SJCRH30 (cell line): ENCODE measurements at regions not wholly inside any gene's neighbourhood (a gene's known extent, or its start where the extent isn't known, plus 50 kb on each side); places are given as distances from the start of the nearest gene placed in this dataset.

ENCODE experiments used
- DNase-seq, 2 experiments: peaks; one replicate each; pipeline ENCODE4 v3.0.0-alpha.2; 2015 to 2020
- H3K27ac ChIP-seq: fragments of 250-450 bp; sonication (Bioruptor Pico); 2 replicates; pipeline ENCODE4 v1.5.1; 2020; ENCODE audit warnings: mild to moderate bottlenecking, moderate library complexity
- H3K27me3 ChIP-seq: fragments of 250-450 bp; sonication (Bioruptor Pico); 2 replicates; pipeline ENCODE4 v1.5.1; 2020; ENCODE audit warnings: mild to moderate bottlenecking, moderate library complexity
- H3K36me3 ChIP-seq: fragments of 250-450 bp; sonication (Bioruptor Pico); 2 replicates; pipeline ENCODE4 v1.5.1; 2020; ENCODE audit warnings: mild to moderate bottlenecking, moderate library complexity
- H3K4me1 ChIP-seq: fragments of 250-450 bp; sonication (Bioruptor Pico); 2 replicates; pipeline ENCODE4 v1.5.1; 2020; ENCODE audit warnings: mild to moderate bottlenecking, moderate library complexity
- H3K4me3 ChIP-seq: fragments of 250-450 bp; sonication (Bioruptor Pico); 2 replicates; pipeline ENCODE4 v1.5.1; 2020; ENCODE audit warnings: mild to moderate bottlenecking, moderate library complexity
- H3K9me3 ChIP-seq: fragments of 250-450 bp; sonication (Bioruptor Pico); replicated peaks from 2 replicates; pipeline ENCODE4 v1.5.1; 2020; ENCODE audit warnings: mild to moderate bottlenecking, moderate library complexity

DNA sequence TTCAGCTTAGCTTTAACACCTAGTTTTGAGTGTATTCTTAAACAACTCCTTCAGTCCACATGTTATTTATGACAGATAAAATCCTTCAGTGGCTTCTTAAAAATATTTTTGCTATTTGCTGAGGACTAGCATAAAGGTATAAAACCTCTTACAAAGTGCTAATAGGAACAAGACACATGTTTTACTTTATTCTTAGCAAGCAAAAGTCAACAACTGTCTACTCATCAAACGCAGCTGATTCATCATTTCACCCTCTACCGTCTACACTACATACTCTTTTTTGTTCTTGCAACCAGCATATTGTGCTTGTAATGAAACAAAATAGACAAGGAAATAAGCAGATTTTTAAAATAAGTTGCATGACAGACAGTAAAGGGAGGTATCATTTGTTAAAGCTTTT is 319.7 kb downstream of the SNX13 start:
- H3K36me3 ChIP-seq: no peaks in the 10 kb centered on the region
- H3K4me3 ChIP-seq: no peak overlapping the region
- H3K9me3 ChIP-seq: no peaks in the 10 kb centered on the region
- DNase-seq: no peak
- H3K27ac ChIP-seq: no peak overlapping the region
- H3K4me1 ChIP-seq: peaks cover 35% of the 10 kb centered on the region
- no peaks in the 10 kb centered on the region for H3K27me3 ChIP-seq

DNA sequence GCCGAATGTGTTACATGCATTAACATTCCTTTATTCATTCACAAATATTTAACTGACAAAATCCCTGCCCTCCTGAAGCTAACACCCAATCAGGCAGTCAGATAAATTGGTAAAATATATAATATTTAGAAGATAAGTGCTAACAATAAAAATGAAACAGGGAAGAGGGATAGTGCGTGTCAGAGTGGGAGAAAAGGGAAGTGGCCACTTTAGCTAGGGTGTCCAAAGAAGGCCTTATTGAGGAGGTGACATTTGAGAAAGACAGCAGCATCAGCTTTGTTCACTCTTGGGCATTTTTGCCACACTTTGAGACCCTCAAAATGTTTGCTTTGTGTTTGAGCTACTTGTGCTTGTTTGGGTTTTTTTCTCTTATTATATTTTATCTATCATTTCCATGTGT is 317.8 kb downstream of the SNX13 start:
- Histone ChIP-seq H3K4me3 (no peak overlapping the region), H3K9me3 (no peaks in the 10 kb centered on the region), H3K27me3 (no peaks in the 10 kb centered on the region), H3K4me1 (peaks cover 33% of the 10 kb centered on the region), H3K27ac (no peak overlapping the region), H3K36me3 (no peaks in the 10 kb centered on the region)
- DNase-seq: no peak

DNA sequence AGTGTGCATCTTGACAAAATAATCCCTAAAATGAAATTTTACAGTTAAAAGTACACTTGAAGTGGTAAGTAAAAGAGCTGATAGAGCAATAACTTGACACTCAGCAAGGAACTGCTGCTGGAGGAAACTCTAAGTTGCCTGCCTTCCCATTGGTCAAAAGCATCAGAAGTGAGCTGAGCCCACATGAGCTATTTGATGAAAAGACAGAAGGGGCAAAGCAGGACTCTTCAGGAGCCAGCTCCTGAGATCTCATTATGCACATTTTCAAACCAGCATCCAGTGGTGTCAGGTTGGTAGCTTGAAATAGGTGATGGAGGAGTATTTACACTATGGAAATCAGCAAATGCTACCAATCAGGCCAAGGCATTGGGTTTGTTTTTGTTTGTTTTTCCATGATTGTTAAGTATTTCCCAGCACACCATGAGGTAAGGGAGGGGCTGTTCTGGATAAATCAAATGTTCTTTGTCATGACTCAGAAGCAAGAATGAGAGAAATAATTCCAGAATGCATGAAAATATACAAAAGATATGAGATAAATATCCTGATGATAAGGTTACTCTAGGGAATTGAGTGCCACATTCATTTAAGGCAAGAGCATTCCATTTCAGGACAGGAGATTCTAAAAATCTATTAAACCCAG is 316.6 kb downstream of the SNX13 start:
- Histone ChIP-seq H3K36me3 (no peaks in the 10 kb centered on the region), H3K4me3 (no peak overlapping the region), H3K4me1 (peaks cover 21% of the 10 kb centered on the region), H3K9me3 (no peaks in the 10 kb centered on the region), H3K27me3 (no peaks in the 10 kb centered on the region), H3K27ac (no peak overlapping the region)
- DNase-seq: no peak

DNA sequence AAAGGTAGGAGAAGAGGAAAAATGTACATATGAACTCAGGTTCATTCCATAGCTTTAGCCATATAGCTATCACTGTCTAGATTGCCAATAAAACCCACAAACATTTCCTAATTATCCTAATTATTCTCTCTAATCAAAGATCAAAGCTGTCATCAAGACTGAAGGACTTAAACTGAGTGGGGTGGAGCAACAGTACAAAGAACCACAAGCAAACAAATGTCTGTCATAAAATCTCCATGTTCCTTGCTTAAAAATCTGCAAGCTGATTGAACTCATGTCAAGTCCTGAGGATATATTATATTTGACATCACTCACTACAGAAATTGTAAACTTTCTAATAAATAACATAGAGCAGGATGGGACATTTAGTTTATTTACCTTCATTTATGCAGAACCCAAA is 315.9 kb downstream of the SNX13 start:
- Histone ChIP-seq H3K27me3 (no peaks in the 10 kb centered on the region), H3K36me3 (no peaks in the 10 kb centered on the region), H3K4me1 (peaks cover 15% of the 10 kb centered on the region), H3K9me3 (no peaks in the 10 kb centered on the region), H3K4me3 (no peak overlapping the region), H3K27ac (no peak overlapping the region)
- DNase-seq: no peak

DNA sequence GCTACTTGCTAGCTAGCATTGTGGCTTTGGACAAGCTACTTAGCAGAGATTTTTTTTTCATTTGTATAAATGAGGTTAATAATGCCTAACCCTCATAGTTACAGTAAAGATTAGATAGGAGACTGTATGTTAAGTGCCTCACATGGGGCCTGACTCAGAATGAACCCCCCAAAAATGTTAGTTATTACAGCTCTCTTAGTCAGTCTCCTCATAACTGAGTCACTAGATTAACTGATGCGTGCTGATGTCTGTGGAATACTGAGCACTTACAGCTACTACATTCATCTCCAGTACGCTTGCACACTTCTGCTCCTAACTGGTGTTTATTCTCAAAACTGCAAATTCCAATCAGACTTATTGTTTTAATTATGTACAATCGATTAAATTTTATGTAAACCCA is 315.3 kb downstream of the SNX13 start:
- Histone ChIP-seq H3K4me3 (no peak overlapping the region), H3K9me3 (no peaks in the 10 kb centered on the region), H3K27ac (no peak overlapping the region), H3K36me3 (no peaks in the 10 kb centered on the region), H3K27me3 (no peaks in the 10 kb centered on the region), H3K4me1 (peaks cover 15% of the 10 kb centered on the region)
- DNase-seq: no peak

DNA sequence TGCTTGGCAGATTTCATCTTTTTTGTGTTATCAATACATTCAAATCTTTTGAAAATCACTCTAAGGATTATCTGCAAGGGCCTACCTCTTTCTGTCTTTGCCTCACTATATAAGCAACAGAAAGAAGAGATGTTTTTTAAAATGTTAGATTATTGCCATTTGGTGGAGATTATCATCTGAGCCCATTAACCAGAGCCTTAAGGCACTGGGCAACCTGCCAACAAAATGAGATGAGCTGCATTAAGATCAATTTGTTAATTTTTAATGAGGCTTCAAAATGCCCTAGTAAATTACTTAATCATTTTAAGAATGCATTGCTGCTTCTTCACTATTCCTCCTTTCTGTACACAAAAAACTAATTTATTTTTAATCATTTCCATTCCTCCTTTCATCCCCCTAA is 314.1 kb downstream of the SNX13 start:
- Histone ChIP-seq H3K9me3 (no peaks in the 10 kb centered on the region), H3K27me3 (no peaks in the 10 kb centered on the region), H3K36me3 (no peaks in the 10 kb centered on the region), H3K4me3 (no peak overlapping the region), H3K27ac (no peak overlapping the region), H3K4me1 (peaks cover 14% of the 10 kb centered on the region)
- DNase-seq: peak in 1 of 2 experiments; percentile 40

DNA sequence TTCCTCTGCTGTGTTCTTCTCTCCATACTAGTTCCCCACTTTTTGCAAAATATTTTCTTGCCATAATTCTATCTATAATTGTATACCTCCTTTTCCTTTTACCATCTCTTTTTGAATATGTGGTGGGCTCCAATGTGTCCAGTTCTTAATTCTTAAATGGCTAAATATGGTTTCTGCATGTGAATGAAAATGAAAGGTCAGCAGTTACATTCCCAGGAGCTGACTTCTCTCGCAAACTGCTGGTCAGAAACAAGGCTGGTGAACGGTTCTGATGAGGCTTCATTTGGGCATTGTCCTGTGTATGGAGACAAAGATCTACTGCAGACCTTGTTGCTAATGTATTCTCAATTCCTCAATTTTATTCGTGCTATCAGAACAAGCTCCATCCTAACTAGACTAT is 309.2 kb downstream of the SNX13 start:
- no peak overlapping the region for H3K4me3 ChIP-seq
- no peaks in the 10 kb centered on the region for H3K9me3 ChIP-seq

DNA sequence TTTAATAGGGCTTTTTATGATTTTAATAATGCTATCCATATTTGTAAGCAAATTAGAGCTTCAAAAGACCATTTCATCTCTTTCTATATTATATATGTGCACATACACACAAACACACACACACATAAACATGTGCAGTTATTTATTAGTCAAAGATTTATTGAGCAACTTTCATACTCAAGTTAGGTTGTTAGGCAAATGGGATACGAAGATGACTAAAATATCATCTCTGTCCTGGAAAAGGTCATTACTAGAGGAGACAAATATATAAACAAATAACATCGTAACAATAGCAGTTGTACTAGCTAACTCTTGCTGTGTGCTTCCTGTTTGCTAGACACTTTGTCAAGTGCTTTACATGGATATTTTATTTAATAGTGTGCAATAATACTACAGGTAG is 307.9 kb downstream of the SNX13 start:
- H3K36me3 ChIP-seq: no peaks in the 10 kb centered on the region
- no peak overlapping the region for H3K4me3 ChIP-seq
- H3K27me3 ChIP-seq: no peaks in the 10 kb centered on the region
- no peak for DNase-seq
- peaks cover 8% of the 10 kb centered on the region; the same call in 1 of the 2 replicates for H3K4me1 ChIP-seq
- H3K9me3 ChIP-seq: no peaks in the 10 kb centered on the region
- H3K27ac ChIP-seq: no peak overlapping the region

More for the DNA sequence above, 309.2 kb downstream of the SNX13 start:
- Histone ChIP-seq H3K4me1 (peaks cover 8% of the 10 kb centered on the region), H3K36me3 (no peaks in the 10 kb centered on the region), H3K27ac (no peak overlapping the region), H3K27me3 (no peaks in the 10 kb centered on the region)
- no peak for DNase-seq

DNA sequence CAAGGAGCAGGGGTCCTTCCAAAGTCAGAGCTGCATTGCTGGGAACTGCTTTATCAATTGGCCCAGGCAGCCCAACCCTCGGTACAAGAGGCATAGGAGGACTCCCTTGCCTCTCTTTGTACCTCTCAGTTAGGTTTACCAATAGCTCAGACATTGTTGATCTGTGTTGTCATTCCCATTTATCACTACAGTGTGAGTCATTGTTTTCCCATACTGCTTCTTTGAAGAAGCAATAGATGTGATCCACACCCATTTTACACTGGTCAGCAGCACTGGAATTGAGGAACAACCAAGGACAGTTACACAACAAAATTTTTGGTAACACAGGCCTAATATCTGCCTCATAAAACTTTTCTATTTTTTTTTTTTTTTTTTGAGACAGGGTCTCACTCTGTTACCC is 307.2 kb downstream of the SNX13 start:
- no peak overlapping the region for H3K4me3 ChIP-seq
- H3K9me3 ChIP-seq: no peaks in the 10 kb centered on the region; the same call in 1 of the 2 replicates
- no peak overlapping the region for H3K27ac ChIP-seq
- DNase-seq: no peak
- H3K27me3 ChIP-seq: no peaks in the 10 kb centered on the region
- H3K36me3 ChIP-seq: no peaks in the 10 kb centered on the region
- peaks cover 10% of the 10 kb centered on the region for H3K4me1 ChIP-seq

DNA sequence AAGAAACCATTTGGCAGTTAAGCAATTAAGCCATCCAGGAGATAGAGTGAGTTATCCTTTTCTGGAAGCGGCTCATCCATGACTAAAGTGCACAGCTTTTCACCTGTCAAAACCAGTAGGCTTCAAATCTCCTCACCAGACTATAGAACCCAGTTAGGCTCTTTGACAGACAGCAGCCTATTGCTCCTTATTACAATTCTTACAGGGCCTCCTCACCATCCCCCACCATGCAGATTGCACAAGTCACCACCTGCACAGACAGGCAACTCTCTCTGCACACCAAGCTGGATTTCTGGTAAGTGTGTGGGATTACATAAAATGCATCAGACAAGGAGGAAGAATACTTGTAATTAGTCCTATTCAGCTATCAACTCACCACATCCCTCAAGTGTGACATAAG is 301.6 kb downstream of the SNX13 start:
- Histone ChIP-seq H3K36me3 (no peaks in the 10 kb centered on the region), H3K27me3 (no peaks in the 10 kb centered on the region), H3K9me3 (no peaks in the 10 kb centered on the region; the same call in 1 of the 2 replicates), H3K4me3 (no peak overlapping the region), H3K27ac (peak overlapping the region; percentile 19; the same call in 1 of the 2 replicates), H3K4me1 (peaks cover 17% of the 10 kb centered on the region)
- DNase-seq: peak; percentile 29 to 77

DNA sequence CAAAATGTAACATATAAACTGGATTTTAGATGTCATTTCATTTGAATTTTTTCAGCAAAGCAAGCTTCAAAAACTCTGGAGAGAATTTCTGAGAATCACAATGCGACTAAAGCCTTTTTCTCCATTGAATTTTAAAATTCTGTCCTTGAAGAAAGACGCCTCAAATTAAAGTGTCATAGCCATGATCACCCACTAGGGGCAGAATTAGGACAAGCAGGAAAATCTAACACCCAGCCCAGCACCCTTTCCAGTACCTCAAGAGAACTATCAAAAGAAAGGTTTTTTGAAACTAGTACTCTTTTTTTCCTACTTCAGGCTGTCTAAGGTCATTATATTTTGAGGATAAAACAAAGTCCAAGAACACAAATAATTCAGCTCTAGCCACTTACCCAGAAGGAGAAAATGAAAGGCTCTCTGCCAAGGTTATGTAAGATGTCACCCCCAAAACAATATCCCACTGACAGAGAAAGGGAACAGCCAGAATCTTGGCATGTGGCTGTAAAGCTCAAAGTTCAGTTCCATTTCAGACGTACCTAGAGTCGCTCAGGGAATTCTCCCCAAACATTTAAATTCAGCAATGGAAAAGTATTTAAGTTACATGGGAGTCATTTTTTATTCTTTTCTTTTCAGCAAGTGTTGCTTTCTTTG is 299.4 kb downstream of the SNX13 start:
- peak; percentile 26 to 64 for DNase-seq
- no peaks in the 10 kb centered on the region for H3K27me3 ChIP-seq
- H3K9me3 ChIP-seq: no peaks in the 10 kb centered on the region; the same call in 1 of the 2 replicates
- no peak overlapping the region for H3K4me3 ChIP-seq
- no peaks in the 10 kb centered on the region for H3K36me3 ChIP-seq
- H3K27ac ChIP-seq: no peak overlapping the region
- H3K4me1 ChIP-seq: peaks cover 19% of the 10 kb centered on the region

DNA sequence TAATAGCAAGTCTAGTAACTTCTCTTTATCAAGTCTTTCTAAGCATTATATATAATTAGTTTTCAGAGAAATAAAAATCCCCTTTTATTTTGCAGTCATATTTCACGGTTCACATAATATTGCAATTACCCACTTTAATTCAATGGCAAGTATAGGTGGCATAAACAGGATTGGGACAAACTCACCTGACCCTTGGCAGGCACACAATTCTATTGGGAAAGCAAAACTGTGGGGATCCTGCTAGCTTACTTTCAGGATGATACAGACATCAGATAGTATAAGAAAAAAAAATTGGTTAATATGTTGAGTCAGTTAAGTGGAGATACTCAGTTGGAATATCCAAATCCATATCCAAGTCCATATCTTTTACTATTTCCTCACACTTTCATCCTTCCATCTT is 294.8 kb downstream of the SNX13 start:
- H3K4me3 ChIP-seq: no peak overlapping the region
- H3K9me3 ChIP-seq: no peaks in the 10 kb centered on the region
- H3K36me3 ChIP-seq: no peaks in the 10 kb centered on the region
- H3K27me3 ChIP-seq: no peaks in the 10 kb centered on the region
- H3K27ac ChIP-seq: peak overlapping the region; percentile 53
- no peak for DNase-seq
- H3K4me1 ChIP-seq: peaks cover 11% of the 10 kb centered on the region; the same call in 1 of the 2 replicates

DNA sequence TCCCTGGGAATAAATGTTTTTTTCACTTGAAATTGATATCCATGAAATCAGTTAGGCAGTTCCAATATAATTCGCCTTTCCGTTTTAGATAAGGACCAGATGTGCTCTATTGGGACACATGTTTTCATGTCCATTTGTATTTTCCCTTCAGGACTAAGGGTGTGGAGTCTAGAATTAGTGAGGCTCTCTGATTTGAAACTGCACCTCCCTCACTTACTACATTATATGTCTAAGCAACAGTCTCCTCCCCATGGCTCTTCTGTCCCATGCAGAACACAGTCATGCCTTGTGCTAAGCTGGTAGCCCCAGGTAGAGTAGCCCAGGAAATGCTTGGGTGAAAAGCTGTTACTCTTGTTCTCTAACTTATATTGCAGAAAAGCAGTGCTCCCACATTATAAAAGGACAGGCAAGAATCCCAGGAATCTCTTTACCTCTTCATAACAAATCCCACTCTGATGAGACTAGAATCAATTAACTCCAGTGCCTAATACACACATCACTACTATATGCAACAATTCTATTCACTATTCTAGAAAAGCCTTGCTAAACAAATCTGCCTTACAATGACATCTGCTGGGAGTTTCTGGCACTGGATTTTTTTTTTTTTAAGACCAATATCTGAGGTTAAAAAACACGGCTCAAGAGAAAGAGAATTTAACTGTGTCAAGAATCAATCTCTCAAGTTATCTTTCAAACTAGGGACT is 293.9 kb downstream of the SNX13 start:
- Histone ChIP-seq H3K4me3 (no peak overlapping the region), H3K4me1 (peaks cover 13% of the 10 kb centered on the region), H3K36me3 (no peaks in the 10 kb centered on the region), H3K27me3 (no peaks in the 10 kb centered on the region), H3K27ac (peak overlapping the region; percentile 53), H3K9me3 (no peaks in the 10 kb centered on the region)
- peak in 1 of 2 experiments; percentile 60 for DNase-seq

DNA sequence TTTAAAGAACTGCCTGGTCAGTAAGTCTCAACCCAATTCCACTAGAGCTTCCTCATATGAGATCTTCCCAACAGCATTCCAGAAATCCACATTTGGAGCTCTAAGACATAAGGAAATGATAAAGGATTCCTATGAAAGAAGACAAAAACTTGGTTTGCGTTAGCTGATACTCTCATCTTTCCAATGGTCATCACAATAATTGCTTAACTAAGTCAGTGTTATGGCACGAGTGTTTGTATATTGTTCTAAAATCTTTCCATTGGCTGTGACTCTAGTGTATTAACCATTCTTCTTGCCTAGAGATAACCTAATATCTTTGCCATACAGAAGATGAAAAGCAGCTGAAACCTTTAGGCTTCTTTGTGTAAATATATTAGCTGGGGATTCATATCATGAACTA is 289.0 kb downstream of the SNX13 start:
- Histone ChIP-seq H3K4me1 (peaks cover 12% of the 10 kb centered on the region), H3K27me3 (no peaks in the 10 kb centered on the region), H3K27ac (no peak overlapping the region), H3K9me3 (no peaks in the 10 kb centered on the region), H3K4me3 (no peak overlapping the region), H3K36me3 (no peaks in the 10 kb centered on the region)
- DNase-seq: no peak

DNA sequence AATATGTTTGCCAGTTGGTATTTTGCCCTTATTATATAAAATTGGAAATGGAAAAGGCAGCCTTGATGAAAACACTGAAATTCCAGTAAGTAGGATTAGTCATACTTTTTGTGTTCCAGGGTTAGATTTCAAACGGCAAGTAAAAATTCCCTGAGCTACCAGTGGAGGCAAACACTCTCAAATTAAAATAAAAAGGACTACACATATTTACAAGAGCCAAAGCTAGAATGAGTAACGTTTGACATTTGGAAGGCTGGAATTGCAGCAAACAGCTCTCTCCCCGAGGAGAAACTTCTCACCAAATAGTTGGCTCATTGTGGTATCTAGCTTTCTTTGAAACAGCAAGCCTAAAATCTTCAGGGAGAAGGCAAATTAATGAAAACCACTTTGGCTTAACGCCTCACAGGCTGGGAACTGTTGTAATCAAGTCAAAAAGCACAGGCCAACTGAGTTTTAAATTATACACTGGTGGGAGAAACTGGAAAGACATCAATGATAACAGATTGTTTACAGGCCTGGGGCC is 288.4 kb downstream of the SNX13 start:
- no peaks in the 10 kb centered on the region for H3K9me3 ChIP-seq
- no peaks in the 10 kb centered on the region for H3K27me3 ChIP-seq
- peaks cover 9% of the 10 kb centered on the region for H3K4me1 ChIP-seq
- peak in 1 of 2 experiments; percentile 35 for DNase-seq
- no peak overlapping the region for H3K27ac ChIP-seq
- no peaks in the 10 kb centered on the region for H3K36me3 ChIP-seq
- no peak overlapping the region for H3K4me3 ChIP-seq
